Kidney (tissue), 13 donors: ENCODE measurements at regions not wholly inside any gene's neighbourhood (a gene's known extent, or its start where the extent isn't known, plus 50 kb on each side); places are given as distances from the start of the nearest gene placed in this dataset.

ENCODE experiments used
- DNase-seq, 5 donors: peaks; one replicate each; pipeline ENCODE4 v3.0.0-alpha.2; 2013 to 2020
- FAIRE-seq: peaks from 2 replicates; lab custom pipeline; 2012; peaks lifted over from hg19 to GRCh38; lab: Jason Lieb, UNC
- H3K27ac ChIP-seq, 2 donors: one replicate each; pipeline ENCODE4 v1.7.0; 2013; ENCODE audit warnings: low read depth in 2 of 2, low read length in 2 of 2, inconsistent platforms in 1 of 2
- H3K27me3 ChIP-seq: one replicate; pipeline ENCODE4 v1.7.1; 2013; ENCODE audit warnings: low read length, inconsistent platforms; ENCODE audit not compliant: control insufficient read depth, insufficient read depth
- H3K36me3 ChIP-seq, 3 donors: one replicate each; pipeline versions ENCODE4 v1.7.0 to v1.7.1; 2013; ENCODE audit warnings: low read length in 3 of 3, control low read depth in 1 of 3, inconsistent platforms in 1 of 3; ENCODE audit not compliant: insufficient read depth in 3 of 3, control insufficient read depth in 2 of 3
- H3K4me1 ChIP-seq, 3 donors: one replicate each; pipeline versions ENCODE4 v1.7.0 to v1.7.1; 2013; ENCODE audit warnings: low read length in 3 of 3, inconsistent platforms in 1 of 3, low read depth in 1 of 3; ENCODE audit not compliant: control insufficient read depth in 2 of 3, insufficient read depth in 2 of 3
- H3K4me3 ChIP-seq, 3 donors: one replicate each; pipeline versions ENCODE4 v1.7.0 to v1.8.1; 2013; ENCODE audit warnings: low read length in 3 of 3, control low read depth in 1 of 3, inconsistent platforms in 1 of 3
- H3K9ac ChIP-seq, 3 donors: one replicate each; pipeline versions ENCODE4 v1.7.0 to v1.7.1; 2013; ENCODE audit warnings: low read length in 3 of 3, control low read depth in 1 of 3, inconsistent platforms in 1 of 3
- H3K9me3 ChIP-seq, 3 donors: one replicate each; pipeline versions ENCODE4 v1.7.0 to v1.7.1; 2013; ENCODE audit warnings: low read length in 3 of 3, control low read depth in 1 of 3, inconsistent platforms in 1 of 3; ENCODE audit not compliant: control insufficient read depth in 2 of 3, insufficient read depth in 1 of 3
- intact Hi-C: fragments of 100-400 bp; cut with DNase I; formaldehyde crosslinking; loops from one replicate; pipeline ENCODE4 v1.11.1; 2022
- TF ChIP-seq, protein P1 (sequence below): IDR thresholded peaks from 3 replicates; pipeline ENCODE4 v1.5.1; 2012; ENCODE audit warnings: mild to moderate bottlenecking, moderate library complexity, borderline replicate concordance; ENCODE audit not compliant: insufficient read depth; ENCODE audit errors: extremely low read depth
- donor health status: control.
- donor health status: control.
- donor health status: control.
- donor health status: control.
- donor health status: control.
- donor health status: DM: yes; HTN: yes; CAD: no.
- donor health status: Normal renal cell carcinoma (clear cell type).

DNA sequence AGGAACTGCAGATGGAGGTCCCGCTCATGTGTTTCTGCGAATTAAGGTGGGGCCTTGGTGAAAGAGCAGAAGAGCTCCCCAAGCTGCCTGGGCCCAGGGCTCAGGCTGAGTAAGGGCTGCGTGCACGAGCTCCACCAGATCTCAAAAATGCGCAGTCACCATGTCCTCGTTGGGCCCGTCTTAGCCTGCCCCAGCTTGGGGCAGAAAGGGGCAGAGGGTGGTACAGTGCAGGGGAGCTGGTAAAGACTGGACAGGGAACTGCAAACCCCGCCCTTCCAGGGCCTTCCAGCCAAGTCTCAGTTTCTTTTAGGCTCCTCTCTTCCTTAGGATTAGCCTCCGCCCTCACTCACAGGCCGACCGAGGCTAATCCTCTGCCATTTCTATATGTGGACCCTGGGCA is 101.6 kb downstream of the FOXF2 start:
- peaks cover 0 to 3% (median 0%) of the 10 kb centered on the region in 3 donors for H3K9me3 ChIP-seq
- no peak overlapping the region for H3K27ac ChIP-seq
- FAIRE-seq (no peak), DNase-seq (no peak)
- H3K36me3 ChIP-seq, result no peaks in the 10 kb centered on the region
- TF ChIP-seq, protein P1, sequence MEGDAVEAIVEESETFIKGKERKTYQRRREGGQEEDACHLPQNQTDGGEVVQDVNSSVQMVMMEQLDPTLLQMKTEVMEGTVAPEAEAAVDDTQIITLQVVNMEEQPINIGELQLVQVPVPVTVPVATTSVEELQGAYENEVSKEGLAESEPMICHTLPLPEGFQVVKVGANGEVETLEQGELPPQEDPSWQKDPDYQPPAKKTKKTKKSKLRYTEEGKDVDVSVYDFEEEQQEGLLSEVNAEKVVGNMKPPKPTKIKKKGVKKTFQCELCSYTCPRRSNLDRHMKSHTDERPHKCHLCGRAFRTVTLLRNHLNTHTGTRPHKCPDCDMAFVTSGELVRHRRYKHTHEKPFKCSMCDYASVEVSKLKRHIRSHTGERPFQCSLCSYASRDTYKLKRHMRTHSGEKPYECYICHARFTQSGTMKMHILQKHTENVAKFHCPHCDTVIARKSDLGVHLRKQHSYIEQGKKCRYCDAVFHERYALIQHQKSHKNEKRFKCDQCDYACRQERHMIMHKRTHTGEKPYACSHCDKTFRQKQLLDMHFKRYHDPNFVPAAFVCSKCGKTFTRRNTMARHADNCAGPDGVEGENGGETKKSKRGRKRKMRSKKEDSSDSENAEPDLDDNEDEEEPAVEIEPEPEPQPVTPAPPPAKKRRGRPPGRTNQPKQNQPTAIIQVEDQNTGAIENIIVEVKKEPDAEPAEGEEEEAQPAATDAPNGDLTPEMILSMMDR, result no peak
- no peaks in the 10 kb centered on the region for H3K4me1 ChIP-seq
- H3K9ac ChIP-seq, result no peak overlapping the region
- intact Hi-C loops, result no loop called here
- no peak overlapping the region for H3K4me3 ChIP-seq
- no peaks in the 10 kb centered on the region for H3K27me3 ChIP-seq

DNA sequence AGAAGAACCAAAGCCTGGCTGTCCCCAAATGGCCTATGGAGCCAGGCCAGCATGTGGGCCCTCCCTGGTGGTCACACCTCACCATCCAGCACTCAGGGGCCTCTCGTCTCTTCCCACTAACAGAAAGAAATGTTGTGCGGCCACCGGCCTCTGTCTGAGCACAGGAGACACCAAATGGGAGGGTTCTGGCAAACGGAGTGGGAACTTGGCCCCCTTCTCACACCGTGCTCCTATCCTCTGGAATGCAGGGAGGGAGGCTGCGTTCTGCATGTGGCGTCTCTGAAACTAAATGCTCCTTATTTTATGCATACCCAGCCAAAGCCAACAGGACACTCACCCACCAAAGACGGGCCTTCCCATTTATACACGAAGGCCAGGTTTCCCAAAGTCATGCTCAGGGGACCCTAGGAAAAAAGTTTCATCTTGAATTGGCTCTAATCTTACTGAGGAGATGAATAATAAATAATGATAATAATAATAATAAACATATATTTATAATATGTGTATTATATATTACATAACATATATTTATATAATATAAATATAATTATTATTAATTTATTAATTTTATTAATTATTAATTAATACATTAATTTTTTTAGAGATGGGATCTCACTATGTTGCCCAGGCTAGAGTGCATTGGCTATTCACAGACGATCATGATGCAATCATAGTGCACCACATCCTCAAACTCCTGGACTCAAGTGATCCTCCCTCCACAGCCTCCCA is 102.4 kb downstream of the FOXF2 start:
- no peaks in the 10 kb centered on the region for H3K36me3 ChIP-seq
- DNase-seq (no peak), FAIRE-seq (no peak)
- H3K27ac ChIP-seq, result no peak overlapping the region
- H3K4me1 ChIP-seq, result no peaks in the 10 kb centered on the region
- no peak overlapping the region for H3K9ac ChIP-seq
- H3K27me3 ChIP-seq, result no peaks in the 10 kb centered on the region
- TF ChIP-seq, protein P1, result no peak
- intact Hi-C loops, result no loop called here
- no peak overlapping the region for H3K4me3 ChIP-seq
- H3K9me3 ChIP-seq, result peaks cover 0 to 9% (median 0%) of the 10 kb centered on the region in 3 donors

DNA sequence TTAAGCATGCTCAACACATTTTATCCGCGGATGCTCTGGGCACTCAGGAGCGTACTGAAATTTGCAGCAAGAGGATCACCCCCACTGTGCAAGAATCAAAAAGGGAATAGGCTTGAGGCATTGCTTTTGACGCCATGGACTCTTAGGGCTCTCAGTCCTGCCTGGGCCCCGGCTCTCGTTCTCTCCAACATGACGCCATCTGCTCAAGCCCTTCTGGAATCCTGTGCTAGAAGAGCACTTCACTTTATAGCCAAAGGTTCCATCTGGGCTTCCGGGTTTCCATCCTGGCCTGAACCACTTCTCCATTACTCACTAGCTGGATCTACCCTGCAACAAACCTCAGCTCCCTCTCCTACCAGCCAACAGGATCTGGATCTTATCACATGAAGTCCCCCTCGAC is 105.3 kb downstream of the FOXF2 start:
- Histone ChIP-seq H3K27me3 (no peaks in the 10 kb centered on the region), H3K9me3 (peaks cover 0 to 9% (median 0%) of the 10 kb centered on the region in 3 donors), H3K36me3 (no peaks in the 10 kb centered on the region), H3K9ac (no peak overlapping the region), H3K4me1 (no peaks in the 10 kb centered on the region), H3K27ac (no peak overlapping the region), H3K4me3 (no peak overlapping the region)
- DNase-seq (no peak), FAIRE-seq (no peak)
- intact Hi-C loops, result no loop called here
- TF ChIP-seq, protein P1, result no peak
